GM03348 (cell line): ENCODE measurements at regions not wholly inside any gene's neighbourhood (a gene's known extent, or its start where the extent isn't known, plus 50 kb on each side); places are given as distances from the start of the nearest gene placed in this dataset.

ENCODE experiments used
- DNase-seq: peaks from one replicate; pipeline ENCODE4 v3.0.0; 2012; ENCODE audit warnings: low spot score

- peak; percentile 27 for DNase-seq
Measured at GRCh38 chr13:37364007-37364406, 234.6 kb downstream of the POSTN start.

GRCh38 chr13:37361608-37362007, 237.0 kb downstream of the POSTN start:
- no peak for DNase-seq

GRCh38 chr13:37360556-37360955, 238.0 kb downstream of the POSTN start:
- peak; percentile 40 for DNase-seq

- no peak for DNase-seq
Measured at GRCh38 chr13:37357548-37357947, 241.0 kb downstream of the POSTN start.

- DNase-seq = no peak
Measured at GRCh38 chr13:37353911-37354310, 244.7 kb downstream of the POSTN start.

- no peak for DNase-seq
Measured at GRCh38 chr13:37351211-37351610, 245.7 kb upstream of the CSNK1A1L start.

GRCh38 chr13:37349916-37350315, 244.5 kb upstream of the CSNK1A1L start:
- DNase-seq = no peak

- DNase-seq = no peak
Measured at GRCh38 chr13:37348916-37349643, 243.6 kb upstream of the CSNK1A1L start.

GRCh38 chr13:37345869-37346268, 240.4 kb upstream of the CSNK1A1L start:
- DNase-seq = no peak

GRCh38 chr13:37345391-37345790, 239.9 kb upstream of the CSNK1A1L start:
- no peak for DNase-seq

GRCh38 chr13:37344056-37344455, 238.6 kb upstream of the CSNK1A1L start:
- no peak for DNase-seq

- DNase-seq = no peak
Measured at GRCh38 chr13:37342205-37342604, 236.7 kb upstream of the CSNK1A1L start.

- DNase-seq = no peak
Measured at GRCh38 chr13:37340901-37341670, 235.6 kb upstream of the CSNK1A1L start.

- DNase-seq = no peak
Measured at GRCh38 chr13:37339386-37339735, 233.9 kb upstream of the CSNK1A1L start.

- no peak for DNase-seq
Measured at GRCh38 chr13:37338726-37339385, 233.4 kb upstream of the CSNK1A1L start.

- no peak for DNase-seq
Measured at GRCh38 chr13:37326334-37326733, 220.9 kb upstream of the CSNK1A1L start.

GRCh38 chr13:37319031-37319443, 213.6 kb upstream of the CSNK1A1L start:
- DNase-seq = no peak

GRCh38 chr13:37316935-37317334, 211.5 kb upstream of the CSNK1A1L start:
- DNase-seq = no peak

GRCh38 chr13:37313372-37313771, 207.9 kb upstream of the CSNK1A1L start:
- DNase-seq = peak; percentile 76

- DNase-seq = peak; percentile 86
Measured at GRCh38 chr13:37306778-37307544, 201.5 kb upstream of the CSNK1A1L start.

- DNase-seq = no peak
Measured at GRCh38 chr13:37303606-37304005, 198.1 kb upstream of the CSNK1A1L start.

- no peak for DNase-seq
Measured at GRCh38 chr13:37302686-37303085, 197.2 kb upstream of the CSNK1A1L start.
